OCI-M2 (cell line): ENCODE measurements at regions not wholly inside any gene's neighbourhood (a gene's known extent, or its start where the extent isn't known, plus 50 kb on each side); places are given as distances from the start of the nearest gene placed in this dataset.

Source experiments
- DNase-seq: peaks from one replicate; lab custom pipeline; 2025; ENCODE audit not compliant: unreplicated experiment; lab: John Stamatoyannopoulos, UW

DNA sequence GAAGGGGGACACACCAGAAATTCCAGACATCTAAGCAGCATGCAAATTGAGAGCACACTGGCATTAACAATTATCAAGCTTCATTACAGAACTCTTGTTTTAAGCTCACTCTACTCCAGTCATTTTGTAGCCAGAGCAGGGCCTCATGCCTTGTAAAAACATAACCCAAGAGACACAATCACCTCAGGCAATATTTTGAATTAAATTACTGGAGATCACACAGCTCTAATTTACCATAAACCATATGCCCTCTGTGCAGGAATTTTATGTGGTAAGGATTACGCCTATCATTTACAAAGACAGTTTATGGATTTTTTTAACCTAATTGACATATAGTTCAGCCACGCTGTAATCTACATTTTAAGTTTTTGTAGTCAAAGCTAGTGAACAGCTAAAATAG, 414.1 kb upstream of the DDI1 start:
- DNase-seq, result no peak

DNA sequence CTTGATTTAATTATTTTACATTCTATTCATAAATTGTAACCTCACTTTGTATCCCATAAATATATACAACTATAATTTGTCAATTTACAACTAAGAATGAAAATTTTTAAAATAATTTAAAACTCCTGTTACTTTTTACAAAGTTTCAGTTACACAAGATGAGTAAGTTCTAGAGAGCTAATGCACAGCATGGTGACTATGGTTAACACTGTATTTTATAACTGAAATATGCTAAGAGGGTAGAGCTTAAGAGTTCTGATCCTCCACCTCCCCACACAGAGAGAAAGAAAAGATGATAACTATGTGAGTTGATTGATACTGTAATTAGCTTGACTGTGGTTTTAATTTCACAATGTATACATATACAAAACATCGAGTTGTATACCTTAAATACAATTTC, 412.5 kb upstream of the DDI1 start:
- no peak for DNase-seq

DNA sequence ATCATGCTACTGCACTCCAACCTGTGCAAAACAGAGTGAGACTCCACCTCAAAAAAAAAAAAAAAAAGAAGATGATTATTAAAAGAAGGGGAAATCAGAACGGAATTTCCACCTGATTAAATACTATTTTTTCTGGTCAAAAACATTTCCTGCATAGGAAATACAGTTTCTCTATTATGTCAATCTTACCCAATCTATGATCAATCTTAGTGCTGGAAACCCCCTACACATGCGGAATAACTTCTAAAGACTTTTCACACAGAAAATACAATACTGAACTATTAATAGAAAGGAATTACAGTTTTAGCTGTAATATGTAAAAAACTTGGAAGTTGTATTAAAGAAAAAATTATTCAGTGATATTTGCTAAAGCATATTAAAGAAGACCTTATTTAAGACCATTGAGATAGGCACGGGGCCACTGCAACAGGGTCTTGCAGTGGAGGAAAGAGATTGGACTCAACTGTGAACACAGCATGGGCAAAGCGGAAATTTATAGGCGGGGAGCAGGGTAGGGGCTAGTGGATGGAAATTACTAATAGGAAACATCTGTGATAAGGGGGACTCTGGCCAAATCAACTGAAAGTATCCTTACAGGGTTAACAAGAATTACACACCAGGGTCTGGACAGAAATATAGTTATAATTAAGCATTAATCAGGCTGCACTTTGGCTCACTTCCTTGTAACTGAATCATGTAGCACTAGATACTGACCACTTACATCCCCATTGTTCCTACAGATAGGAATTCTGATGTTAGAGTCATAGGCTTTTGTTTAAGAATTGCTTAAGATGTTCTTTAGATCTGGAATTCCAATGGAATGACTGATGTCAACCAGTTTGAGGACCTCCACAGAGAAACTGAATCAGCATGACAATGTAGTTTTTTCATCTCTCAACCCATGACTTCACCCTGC, 411.5 kb upstream of the DDI1 start:
- no peak for DNase-seq

DNA sequence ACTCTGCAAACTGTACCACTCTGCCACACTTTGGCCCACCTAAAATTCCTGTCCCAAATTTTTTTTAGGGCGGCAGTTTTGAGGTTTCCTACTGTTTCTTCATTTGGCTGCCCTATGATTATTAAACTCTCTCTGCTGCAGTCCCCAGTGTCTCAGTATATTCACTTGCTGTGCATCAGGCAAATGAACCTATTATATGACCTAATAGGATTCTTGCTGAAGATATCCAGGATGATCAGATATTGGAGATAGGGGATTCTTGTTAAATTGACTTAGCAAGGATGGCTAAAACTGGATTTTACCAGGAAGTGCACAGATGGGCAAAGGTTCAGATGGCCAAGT, 410.8 kb upstream of the DDI1 start:
- DNase-seq, result no peak

DNA sequence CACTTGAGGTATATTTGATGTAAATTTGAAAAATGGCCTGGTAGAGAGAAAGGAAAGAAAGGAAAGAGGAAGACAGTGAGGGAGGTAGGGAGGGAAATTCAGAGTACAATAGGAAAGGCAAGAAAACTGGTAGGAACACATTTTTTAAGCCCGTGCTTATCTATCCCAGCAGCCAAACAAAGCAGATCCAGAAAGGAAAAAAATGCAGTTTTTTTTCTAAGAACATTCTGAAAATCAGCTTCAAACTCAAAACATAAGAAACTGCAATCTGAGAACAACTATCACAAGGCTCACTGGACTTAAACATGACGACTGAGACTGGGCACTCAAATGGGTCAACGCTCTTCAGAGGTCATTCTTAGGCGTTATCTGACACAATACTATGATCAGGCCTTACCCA, 408.3 kb upstream of the DDI1 start:
- no peak for DNase-seq

DNA sequence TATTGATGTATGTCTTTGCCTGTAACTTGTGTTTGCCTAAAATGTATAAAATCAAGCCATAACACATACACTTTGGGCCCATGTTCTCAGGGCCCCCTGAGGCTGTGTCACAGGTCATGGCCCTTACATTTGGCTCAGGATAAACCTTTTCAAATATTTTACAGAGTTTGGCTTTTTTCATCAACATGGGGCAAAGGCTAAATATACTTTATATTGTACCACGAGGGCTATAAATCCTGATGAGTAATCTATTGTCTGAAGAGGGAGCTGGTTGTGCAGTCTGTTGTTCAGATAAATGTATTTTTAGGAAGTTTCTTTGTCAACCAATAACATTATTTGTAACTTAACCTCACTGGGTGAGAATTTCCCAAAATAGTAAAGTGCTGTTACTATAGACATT, 404.6 kb upstream of the DDI1 start:
- no peak for DNase-seq

DNA sequence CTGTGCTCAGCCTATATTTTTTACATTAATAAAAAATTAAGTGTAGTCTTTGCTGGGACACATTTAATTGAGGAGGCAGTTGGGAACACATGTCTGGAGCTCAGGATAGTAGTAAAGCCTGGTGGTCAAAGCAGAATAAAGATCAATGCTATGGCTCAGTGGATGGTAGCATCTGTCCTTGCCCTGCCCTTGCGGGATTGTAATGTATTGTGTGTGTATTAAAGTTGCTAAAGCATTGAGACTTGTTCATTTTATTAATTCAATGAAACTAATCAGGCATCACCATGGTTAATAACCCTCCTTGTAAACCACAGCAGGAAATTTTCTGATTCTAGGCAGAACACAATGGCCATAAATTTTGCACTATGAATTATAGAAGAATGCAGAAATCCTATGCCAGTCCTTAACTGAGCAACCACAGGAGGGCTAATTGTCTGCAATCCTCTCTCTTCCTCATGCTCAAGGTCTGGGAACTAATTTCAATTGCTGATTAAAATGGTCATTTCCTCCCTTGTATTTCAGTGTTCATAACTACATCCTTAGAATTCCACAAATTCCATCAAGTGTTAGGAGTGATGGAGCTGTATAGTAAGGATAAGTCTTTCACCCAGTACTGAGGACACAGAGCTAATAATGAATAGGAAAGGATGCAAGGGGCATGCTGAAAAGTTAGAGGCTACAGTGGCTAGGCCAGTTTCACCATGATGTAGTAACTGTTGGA, 403.2 kb upstream of the DDI1 start:
- no peak for DNase-seq

DNA sequence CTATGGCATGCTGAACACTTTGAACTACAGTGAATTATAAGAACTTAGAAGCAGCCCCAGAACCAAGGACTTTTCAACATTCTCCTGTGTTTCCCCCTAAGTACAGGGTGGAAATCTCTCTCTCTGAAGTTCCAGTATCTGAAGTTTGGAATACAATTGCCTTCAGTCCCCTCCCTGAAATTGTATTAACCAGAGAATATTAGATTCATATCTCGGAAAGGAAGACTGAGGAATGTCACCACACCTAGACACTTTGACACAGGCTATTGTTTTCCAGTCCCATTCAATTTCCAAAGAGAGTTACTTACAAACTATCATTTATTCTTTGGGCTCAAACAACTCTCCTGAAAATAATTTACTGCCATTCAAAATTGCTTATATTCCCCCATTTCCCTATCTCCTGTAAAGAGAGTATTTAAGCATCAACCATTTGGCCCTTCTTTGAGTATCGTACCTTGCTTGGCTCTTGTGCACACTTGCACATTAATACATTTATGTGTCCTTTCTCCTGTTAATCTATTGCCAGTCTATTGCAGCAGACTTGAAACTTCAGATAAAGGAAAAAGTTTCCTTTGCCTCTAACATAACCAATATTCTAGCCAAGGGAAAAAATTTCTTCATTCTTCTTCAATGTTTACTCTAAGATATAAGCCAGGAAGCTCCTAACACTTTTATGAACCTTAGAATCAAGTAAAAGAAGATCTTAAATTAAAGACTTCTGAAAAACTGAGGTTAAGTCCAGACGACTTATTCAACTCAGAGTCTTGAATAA, 402.4 kb upstream of the DDI1 start:
- no peak for DNase-seq

DNA sequence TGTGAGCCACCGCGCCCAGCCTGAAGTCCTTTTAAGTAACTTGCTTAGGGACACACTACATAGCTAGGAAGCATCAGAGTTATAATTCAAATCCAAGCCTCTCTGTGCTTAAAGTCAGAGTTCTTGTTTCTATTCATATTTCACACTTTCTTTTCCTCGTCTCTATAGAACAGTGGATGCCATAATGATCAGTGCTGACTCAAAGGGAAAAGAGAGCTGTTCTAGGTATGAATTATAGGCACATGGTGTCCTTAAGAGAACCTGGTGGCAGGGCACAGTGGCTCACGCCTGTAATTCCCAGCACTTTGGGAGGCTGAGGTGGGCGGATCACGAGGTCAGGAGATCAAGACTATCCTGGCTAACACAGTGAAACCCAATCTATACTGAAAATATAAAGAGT, 400.2 kb upstream of the DDI1 start:
- DNase-seq, result no peak

DNA sequence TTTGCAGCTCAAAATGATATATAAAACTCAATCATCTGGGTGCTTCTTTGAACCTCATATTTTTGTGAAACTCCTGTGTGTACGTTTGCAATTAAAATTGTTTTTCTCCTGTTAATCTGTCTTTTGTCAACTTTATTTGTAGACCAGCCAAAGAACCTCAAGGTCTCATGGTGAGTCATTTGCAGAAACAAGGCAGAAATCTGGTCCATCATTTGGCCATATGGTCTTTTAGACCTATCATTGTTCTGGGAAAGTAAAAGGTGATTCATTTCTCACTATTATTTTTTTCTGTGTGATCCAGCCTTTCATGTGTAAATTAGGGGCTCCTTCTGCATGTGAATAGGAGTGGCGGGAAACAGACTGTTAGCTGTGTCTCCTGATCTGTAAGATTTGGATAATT, 399.1 kb upstream of the DDI1 start:
- no peak for DNase-seq

DNA sequence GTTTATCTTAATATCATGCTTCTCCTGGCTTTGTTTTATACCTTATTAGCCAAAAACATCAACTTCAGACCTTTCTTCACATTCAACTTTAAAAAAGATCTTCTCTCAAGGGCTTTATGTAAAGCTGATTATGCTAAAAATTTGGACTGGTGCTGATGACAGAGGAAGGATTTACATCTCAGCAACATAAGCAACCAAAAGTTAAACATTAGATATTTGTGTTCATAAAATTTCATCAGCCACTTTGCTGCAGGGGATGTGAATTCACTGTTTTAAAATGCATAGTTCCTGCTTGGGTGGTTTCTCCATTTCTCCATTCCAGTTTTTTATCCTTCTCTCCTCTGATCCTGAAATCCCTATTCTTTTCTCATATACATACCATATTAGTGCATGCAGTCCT, 398.6 kb upstream of the DDI1 start:
- no peak for DNase-seq

DNA sequence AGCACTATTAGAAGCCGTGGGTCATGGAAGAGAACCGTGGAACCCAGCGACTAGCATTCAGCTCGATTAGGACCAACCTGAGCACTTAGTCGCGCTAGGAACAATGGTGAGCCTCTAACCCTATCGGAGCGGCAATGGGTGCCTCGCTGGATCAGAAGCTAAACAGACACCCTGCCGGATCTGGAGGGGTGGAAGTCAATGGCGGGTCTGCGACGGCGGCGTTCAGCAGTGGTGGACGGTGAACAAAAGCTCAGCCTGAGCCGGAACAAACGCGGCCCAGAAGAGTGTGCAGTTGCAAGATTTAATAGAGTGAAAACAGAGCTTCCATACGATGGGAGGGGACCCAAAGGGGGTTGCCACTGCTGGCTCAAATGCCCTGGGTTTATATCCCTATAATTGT, 391.8 kb upstream of the DDI1 start:
- no peak for DNase-seq

DNA sequence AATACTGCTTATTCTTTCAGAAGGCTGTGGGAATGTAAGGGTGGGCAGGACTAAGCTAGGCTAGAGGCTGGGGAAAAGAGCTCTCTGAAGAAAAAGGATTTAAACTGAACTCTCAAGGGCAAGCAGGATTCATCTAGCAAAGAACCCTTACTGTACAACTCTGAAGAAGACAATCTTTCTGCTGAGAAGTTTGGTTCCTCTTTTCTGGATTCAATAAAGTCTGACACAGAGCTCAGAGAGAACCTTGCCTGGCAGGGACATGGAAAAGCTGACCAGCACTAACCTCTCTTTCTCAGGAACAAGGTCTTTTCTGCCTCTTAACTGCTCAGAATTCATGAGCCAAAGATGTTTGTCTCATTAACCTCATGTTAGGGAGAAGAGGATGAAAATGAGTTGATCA, 388.4 kb upstream of the DDI1 start:
- DNase-seq, result no peak

DNA sequence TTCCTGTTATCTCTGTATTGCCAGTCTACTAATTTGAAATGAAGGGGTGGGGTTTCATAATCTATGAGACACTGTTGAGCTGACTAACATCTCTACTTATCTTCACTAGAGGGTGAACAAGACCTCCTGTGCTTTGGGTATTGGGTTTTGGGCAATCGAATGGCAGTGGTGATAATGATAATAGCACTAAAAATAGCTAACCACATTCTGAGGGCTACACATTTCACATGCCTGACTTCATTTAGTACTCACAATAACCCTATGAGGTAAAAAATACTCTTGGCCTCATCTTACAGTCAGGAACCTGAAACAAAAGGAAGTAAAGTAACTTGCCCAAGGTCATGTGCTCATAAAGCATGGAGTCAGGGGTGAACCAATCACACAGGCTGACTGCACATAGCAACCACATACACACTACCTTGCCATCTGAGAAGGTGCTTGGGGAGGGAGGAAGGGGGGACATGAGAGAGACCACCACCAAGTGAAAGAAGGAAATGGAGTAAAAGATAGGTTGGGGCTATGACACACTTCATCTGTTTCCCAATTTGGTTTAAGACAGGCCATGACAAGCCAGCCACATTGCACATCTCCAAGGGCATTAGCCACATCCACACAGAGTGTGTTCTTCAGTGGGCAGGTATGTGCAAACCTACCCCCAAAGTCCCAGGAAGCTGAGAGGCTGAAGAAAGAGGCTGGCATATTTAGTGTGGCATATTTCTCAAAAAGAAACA, 387.6 kb upstream of the DDI1 start:
- DNase-seq, result no peak

DNA sequence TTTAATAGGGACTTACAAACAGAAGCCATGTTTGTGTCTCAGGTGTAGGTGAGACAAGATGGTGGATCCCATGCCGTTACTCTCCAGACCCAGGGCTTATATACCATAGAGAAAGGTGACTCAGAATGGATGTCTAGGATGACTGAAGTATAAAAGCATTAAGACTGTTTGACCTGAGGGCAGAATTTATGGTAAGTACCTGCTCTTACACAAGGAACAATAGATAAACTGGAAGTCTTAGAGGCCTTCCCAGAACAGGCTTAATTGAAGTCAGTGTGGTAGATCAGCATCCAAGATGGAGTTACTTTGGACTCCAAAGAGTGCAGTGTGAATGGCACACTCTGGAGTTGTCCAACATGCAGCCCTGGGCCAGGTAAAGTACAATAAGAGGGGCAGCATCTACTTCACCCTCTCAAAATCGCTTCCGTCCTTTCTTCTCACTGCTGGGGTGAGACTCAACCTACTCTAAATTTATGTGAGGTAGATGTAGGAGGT, 387.0 kb upstream of the DDI1 start:
- DNase-seq, result no peak

DNA sequence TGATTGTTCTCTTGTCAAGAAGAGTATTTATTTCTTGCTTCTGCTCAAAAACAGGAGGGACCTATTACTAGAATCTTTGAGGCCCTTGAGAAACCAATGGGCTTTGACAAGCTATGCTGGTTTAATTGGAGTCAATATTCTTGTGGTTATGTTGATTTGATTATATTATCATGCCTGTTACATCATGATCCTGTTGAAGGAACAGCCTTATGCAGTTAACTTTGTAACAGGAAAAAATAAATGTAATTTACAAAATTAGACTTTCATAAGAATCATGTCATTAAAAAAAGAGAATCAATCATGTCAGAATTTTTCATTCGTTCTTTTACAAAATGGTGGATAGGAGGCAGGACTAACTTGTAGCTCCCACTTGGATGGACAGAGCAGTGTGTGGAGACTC, 386.1 kb upstream of the DDI1 start:
- no peak for DNase-seq

DNA sequence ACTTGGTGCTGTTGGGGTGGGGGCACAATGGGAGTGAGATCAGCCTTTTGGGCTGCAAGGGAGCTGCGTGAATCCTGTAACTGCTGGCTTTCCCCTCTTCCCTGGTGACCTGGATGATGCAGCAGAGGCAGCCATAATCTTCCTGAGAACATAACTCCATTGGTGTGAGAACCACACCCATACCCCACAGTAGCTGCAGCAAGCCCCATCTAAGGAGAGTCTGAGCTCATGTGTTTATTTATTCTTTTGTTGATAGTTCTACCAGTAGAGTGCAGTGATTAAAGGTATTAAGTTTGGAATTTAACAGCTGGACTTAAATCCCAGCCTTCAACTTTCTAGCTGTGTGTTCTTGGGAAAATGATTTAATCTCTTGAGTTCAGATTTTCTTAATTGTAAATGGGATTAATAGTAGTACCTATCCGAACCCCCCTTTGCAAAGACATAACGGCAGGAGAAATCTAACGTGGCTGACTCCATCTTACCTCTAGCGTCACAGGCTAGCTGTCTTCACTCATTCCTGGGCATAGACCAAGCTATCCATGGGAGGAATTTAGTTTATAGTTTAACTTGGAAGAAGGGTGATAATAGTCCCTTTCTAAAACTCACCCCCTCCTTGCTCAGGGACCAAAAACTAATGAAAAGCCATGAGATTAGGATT, 385.0 kb upstream of the DDI1 start:
- no peak for DNase-seq

DNA sequence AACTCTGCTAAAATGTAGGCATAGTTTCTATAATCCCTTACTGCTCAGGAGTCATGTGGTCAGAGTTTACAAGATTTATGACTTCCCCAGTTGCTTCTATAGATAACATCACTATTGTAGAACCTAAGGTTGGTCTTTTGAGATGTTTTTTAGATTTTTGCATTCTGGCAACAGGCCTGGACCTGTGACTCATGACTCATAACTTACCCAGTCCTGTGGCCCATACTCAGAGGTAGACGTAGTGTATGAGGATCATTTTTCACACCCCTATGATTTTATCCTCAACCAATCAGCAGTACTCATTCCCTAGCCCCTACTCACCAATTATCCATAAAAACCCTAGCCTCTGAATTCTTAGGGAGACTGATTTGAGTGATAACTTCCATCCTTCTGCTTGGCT, 384.4 kb upstream of the DDI1 start:
- no peak for DNase-seq

DNA sequence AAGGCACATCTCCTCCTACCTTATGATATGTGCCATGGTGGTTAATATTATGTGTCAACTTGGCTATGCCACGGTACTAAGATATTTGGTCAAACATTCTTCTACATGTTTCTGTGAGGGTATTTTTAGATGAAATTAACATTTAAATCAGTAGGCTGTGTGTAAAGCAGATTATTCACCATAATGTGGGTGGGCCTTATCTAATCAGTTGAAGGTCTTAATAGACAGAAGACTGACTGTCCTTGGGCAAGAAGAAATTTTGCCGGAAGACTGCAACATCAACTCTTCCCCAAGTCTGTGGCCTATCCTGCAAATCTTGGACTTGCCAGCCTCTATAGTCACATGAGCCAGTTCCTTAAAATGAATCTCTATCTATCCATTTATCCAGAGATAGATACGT, 380.1 kb upstream of the DDI1 start:
- DNase-seq, result no peak

DNA sequence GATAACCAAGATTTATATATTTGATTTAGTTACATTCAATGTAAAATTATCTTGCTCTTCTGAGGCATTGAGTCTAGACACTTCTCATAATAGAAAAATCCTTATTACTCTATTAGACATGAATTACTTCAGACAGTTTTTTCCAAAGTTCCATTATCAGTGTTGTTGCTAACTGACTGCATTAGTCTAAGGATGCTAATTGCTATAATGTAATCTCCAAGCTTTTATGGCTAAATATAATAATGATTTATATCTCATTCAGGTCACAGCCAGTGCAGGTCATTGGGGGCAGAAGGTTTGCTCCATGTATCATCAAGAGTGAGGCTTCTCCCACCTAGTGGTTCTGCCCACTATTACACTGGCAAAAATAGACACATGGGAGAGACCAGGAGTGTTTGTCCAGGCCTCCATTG, 377.2 kb upstream of the DDI1 start:
- DNase-seq, result no peak

DNA sequence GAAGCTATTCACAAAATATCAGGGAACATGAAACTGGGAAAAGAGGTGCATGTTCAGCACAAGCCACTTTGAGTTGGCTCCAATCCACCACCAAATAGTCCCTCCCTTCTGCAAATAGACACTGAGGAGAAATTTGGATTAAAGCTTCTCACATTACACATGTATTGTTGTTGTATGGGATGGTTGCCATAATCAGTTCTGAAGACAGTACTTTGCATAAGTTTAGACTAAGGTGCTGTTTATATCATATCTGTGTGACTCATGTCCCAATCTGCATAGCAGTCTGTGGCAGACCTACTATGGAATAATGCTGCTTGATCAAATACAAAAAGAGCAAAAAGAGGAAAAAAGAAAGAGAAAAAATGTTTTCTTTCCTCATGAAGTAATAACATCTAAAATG, 376.7 kb upstream of the DDI1 start:
- DNase-seq, result no peak
